HUES64 (cell line): ENCODE measurements at regions not wholly inside any gene's neighbourhood (a gene's known extent, or its start where the extent isn't known, plus 50 kb on each side); places are given as distances from the start of the nearest gene placed in this dataset.

ENCODE experiments used
- H3K27ac ChIP-seq: 2 replicates; pipeline ENCODE4 v1.7.0; 2013; ENCODE audit warnings: low read depth, low read length, inconsistent platforms
- H3K27me3 ChIP-seq: 2 replicates; pipeline ENCODE4 v1.6.1; 2013; ENCODE audit warnings: mild to moderate bottlenecking, low read length; ENCODE audit not compliant: insufficient read depth
- H3K36me3 ChIP-seq: 2 replicates; pipeline ENCODE4 v1.6.1; 2013; ENCODE audit warnings: mild to moderate bottlenecking, low read length; ENCODE audit not compliant: insufficient read depth
- H3K4me1 ChIP-seq: 2 replicates; pipeline ENCODE4 v1.6.1; 2013; ENCODE audit warnings: mild to moderate bottlenecking, low read length, moderate library complexity; ENCODE audit not compliant: insufficient read depth
- H3K4me3 ChIP-seq: 2 replicates; pipeline ENCODE4 v1.5.1; 2013; ENCODE audit warnings: mild to moderate bottlenecking, low read length, moderate library complexity
- H3K9ac ChIP-seq: 2 replicates; pipeline ENCODE4 v1.6.1; 2013; ENCODE audit warnings: mild to moderate bottlenecking, low read depth, low read length
- H3K9me3 ChIP-seq: 2 replicates; pipeline ENCODE4 v1.6.1; 2013; ENCODE audit warnings: low read depth, low read length; ENCODE audit not compliant: insufficient read depth
- WGBS: fragments of 150-250, 120-280 bp; methylation state at CpG from one replicate; pipeline ENCODE4 v1.1.7; 2013; ENCODE audit warnings: missing lambda C conversion rate; 5-methylcytosine and 5-hydroxymethylcytosine counted together

GRCh38 chr12:125676366-125676765, 611.1 kb downstream of the AACS start:
- no peak overlapping the region for H3K9ac ChIP-seq
- H3K27ac ChIP-seq = no peak overlapping the region
- H3K9me3 ChIP-seq = no peaks in the 10 kb centered on the region
- no CpG with 5 or more reads among the region's 1 CpG for WGBS
- H3K4me1 ChIP-seq = no peaks in the 10 kb centered on the region
- no peak overlapping the region for H3K4me3 ChIP-seq
- no peaks in the 10 kb centered on the region for H3K27me3 ChIP-seq
- no peaks in the 10 kb centered on the region for H3K36me3 ChIP-seq

DNA sequence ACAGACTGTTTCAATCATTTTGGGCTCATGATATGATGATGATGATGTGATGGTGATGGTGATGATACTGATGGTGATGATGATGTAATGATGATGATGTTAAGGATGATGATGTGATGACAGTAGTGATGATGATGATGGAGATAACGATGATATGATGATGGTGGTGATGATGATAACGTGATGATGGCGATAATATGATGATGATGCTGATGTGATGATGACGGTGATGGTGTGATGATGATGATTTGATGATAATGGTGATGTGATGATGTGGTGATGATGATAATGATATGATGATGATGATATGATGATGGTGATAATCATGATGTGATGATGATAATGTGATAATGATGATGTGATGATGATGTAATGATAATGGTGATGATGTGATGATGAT, 612.6 kb downstream of the AACS start:
- Histone ChIP-seq H3K4me1 (no peaks in the 10 kb centered on the region), H3K9me3 (no peaks in the 10 kb centered on the region), H3K9ac (no peak overlapping the region), H3K27me3 (peaks cover 9% of the 10 kb centered on the region), H3K27ac (no peak overlapping the region), H3K4me3 (no peak overlapping the region), H3K36me3 (no peaks in the 10 kb centered on the region)
- 85% methylated on average over 4 of the region's 4 CpGs for WGBS

DNA sequence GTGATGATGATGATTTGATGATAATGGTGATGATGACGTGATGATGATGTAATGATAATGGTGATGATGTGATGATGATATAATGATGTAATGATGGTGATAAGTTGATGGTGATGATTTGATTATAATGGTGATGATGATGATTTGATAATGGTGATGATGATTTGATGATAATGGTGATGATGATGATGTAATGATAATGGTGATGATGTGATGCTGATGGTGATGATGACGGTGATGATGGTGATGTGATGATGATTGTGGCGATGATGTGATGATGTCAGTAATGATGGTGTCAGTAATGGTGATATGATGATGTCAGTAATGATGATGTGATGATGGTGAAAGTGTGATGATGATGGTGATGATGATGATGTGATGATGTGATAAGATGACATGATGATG, 613.4 kb downstream of the AACS start:
- Histone ChIP-seq H3K9me3 (no peaks in the 10 kb centered on the region), H3K4me1 (no peaks in the 10 kb centered on the region), H3K27me3 (peaks cover 9% of the 10 kb centered on the region), H3K36me3 (no peaks in the 10 kb centered on the region), H3K4me3 (no peak overlapping the region), H3K9ac (no peak overlapping the region), H3K27ac (no peak overlapping the region)
- WGBS = 88% methylated on average over 3 of the region's 3 CpGs

- no peaks in the 10 kb centered on the region for H3K36me3 ChIP-seq
- H3K4me1 ChIP-seq = no peaks in the 10 kb centered on the region
- 13% methylated on average over 30 of the region's 30 CpGs for WGBS
- H3K27ac ChIP-seq = no peak overlapping the region
- no peaks in the 10 kb centered on the region for H3K9me3 ChIP-seq
- peaks cover 16% of the 10 kb centered on the region for H3K27me3 ChIP-seq
- H3K9ac ChIP-seq = no peak overlapping the region
- no peak overlapping the region for H3K4me3 ChIP-seq
Measured at GRCh38 chr12:125683748-125684381, 618.6 kb downstream of the AACS start.

DNA sequence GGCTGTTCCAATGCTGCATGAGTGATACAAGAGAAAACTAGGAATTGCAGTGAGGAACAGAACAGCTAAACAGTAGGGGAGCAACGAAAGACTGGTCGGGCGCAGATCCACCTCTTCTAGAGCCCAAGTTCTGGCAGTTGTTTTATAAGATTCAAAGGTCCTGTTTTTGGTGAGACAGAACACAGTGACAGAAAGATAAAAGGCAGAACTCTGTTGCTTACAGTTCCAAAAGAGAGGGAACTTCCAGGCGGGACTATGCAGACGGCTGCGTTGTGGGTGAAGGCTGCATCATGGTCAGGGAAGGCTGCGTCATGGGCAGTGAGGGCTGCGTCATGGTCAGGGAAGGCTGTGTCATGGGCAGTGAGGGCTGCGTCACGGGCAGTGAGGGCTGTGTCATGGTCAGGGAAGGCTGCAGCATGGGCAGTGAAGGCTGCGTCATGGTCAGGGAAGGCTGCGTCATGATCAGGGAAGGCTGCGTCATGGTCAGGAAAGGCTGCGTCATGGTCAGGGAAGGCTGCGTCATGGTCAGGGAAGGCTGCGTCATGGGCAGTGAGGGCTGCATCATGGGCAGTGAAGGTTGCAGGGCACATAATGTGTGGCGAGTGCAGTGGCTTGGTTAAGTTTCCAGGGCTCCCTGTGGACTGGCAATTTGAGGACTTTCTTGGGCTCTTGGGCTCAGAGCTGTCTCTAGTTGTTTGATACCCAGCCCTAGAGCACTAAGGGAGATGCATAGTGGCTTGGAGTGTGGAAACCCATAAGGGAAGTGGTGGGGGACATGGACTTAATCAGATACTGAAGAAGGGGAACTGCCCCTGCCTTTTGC, 619.9 kb downstream of the AACS start:
- Histone ChIP-seq H3K27me3 (peaks cover 16% of the 10 kb centered on the region), H3K4me1 (no peaks in the 10 kb centered on the region), H3K9ac (no peak overlapping the region), H3K27ac (no peak overlapping the region), H3K9me3 (no peaks in the 10 kb centered on the region), H3K36me3 (no peaks in the 10 kb centered on the region), H3K4me3 (no peak overlapping the region)
- 88% methylated on average over 17 of the region's 17 CpGs for WGBS

DNA sequence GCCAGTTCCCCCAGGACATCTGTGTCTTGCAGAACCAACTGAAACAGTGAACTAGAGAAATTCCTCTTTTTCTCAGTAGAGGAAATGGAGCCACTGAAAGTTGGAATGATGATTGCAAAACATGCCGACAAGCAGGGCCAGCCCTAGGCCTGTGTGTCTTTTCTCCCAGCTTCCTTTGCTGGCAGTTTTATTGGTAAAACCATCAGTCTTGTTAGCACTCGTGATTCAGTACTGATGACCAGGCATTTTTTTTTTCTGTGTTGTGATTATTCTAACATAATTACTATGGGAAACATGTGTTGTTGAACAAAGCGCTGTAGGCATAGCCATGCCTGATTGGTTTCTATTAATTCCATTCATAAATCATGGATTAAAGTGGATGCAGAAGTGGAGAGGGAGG, 620.7 kb downstream of the AACS start:
- Histone ChIP-seq H3K27me3 (peaks cover 16% of the 10 kb centered on the region), H3K4me3 (no peak overlapping the region)

GRCh38 chr12:125687403-125687802, 622.2 kb downstream of the AACS start:
- H3K4me1 ChIP-seq = no peaks in the 10 kb centered on the region
- H3K27me3 ChIP-seq = peaks cover 11% of the 10 kb centered on the region
- no peaks in the 10 kb centered on the region for H3K36me3 ChIP-seq
- H3K9ac ChIP-seq = no peak overlapping the region
- H3K9me3 ChIP-seq = no peaks in the 10 kb centered on the region
- 71% methylated on average over 3 of the region's 3 CpGs for WGBS
- no peak overlapping the region for H3K4me3 ChIP-seq
- no peak overlapping the region for H3K27ac ChIP-seq

More for the DNA sequence above, 620.7 kb downstream of the AACS start:
- H3K9me3 ChIP-seq = no peaks in the 10 kb centered on the region
- WGBS = 84% methylated on average over 2 of the region's 3 CpGs
- no peaks in the 10 kb centered on the region for H3K4me1 ChIP-seq
- no peak overlapping the region for H3K9ac ChIP-seq
- H3K36me3 ChIP-seq = no peaks in the 10 kb centered on the region
- no peak overlapping the region for H3K27ac ChIP-seq

DNA sequence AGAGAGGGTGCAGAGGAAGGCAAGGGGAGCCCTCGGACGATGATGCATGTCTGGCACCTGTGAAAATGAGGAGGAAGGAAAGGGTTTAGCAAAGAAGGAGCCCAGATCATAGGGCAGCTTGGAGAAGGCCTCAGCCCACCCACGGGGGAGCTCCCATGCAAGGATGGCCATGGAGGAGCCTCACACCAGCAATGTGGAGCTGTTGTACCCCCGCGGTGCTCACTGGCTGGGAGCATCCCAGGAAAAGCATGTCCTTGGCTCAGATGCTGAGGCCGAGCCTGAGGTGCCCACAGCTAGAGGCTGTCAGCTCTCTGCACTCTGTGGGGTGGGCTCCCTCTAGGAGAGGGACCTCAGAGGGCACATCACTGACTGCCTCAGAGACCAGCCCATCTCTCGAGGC, 622.6 kb downstream of the AACS start:
- Histone ChIP-seq H3K9ac (no peak overlapping the region), H3K4me3 (no peak overlapping the region), H3K36me3 (no peaks in the 10 kb centered on the region), H3K9me3 (no peaks in the 10 kb centered on the region), H3K27ac (no peak overlapping the region), H3K4me1 (no peaks in the 10 kb centered on the region), H3K27me3 (peaks cover 7% of the 10 kb centered on the region; the same call in 1 of the 2 replicates)
- WGBS = 89% methylated on average over 7 of the region's 7 CpGs

DNA sequence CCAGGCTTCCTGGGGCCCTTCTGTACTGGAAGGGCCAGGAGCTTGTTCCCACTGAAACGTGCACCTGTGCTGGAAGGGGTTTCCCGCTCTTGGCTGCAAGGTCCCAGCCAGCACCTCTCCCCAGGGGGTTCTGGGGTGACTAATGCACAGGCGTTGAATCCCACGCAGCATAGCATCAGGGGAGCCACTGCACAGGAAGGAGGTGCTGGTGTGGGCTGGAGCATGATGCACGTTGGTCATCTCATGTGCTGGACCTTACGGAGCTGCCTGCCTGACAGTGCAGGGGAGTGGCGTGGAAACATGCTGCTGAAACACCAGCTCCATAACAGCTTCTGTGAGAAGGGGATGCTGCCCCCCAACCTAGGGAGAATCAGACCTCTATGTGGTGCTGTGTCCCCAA, 623.0 kb downstream of the AACS start:
- H3K27ac ChIP-seq = no peak overlapping the region
- H3K4me3 ChIP-seq = no peak overlapping the region
- WGBS = 86% methylated on average over 7 of the region's 7 CpGs
- H3K9me3 ChIP-seq = no peaks in the 10 kb centered on the region
- H3K4me1 ChIP-seq = no peaks in the 10 kb centered on the region
- H3K36me3 ChIP-seq = no peaks in the 10 kb centered on the region
- H3K27me3 ChIP-seq = peaks cover 7% of the 10 kb centered on the region; the same call in 1 of the 2 replicates
- H3K9ac ChIP-seq = no peak overlapping the region

DNA sequence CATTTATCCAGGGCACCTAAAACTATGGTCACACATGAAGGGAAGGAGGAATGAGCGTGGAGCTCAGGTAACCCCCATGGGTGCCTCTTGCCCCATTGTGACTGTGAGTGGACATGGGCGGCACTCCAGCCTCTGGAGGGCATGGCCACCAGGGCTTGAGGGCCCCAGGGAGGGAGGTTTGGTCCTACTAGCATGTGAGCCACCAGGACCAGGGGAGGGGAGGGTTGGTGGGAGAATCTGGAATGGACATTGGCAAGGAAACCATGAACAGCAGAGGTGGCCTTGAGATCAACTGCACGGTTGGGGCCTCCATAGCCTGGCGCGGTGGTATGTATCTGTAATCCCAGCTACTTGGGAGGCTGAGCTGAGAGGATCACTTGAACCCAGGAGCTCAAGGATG, 623.6 kb downstream of the AACS start:
- Histone ChIP-seq H3K27ac (no peak overlapping the region), H3K36me3 (no peaks in the 10 kb centered on the region), H3K4me3 (no peak overlapping the region), H3K4me1 (no peaks in the 10 kb centered on the region), H3K9ac (no peak overlapping the region), H3K9me3 (no peaks in the 10 kb centered on the region), H3K27me3 (peaks cover 7% of the 10 kb centered on the region; the same call in 1 of the 2 replicates)
- WGBS = 94% methylated on average over 5 of the region's 5 CpGs

- 0 out of 2 replicates have a peak, but pooled peaks cover under 1% of the 10 kb centered on the region for H3K27me3 ChIP-seq
- H3K4me3 ChIP-seq = no peak overlapping the region
- H3K36me3 ChIP-seq = no peaks in the 10 kb centered on the region
- H3K9ac ChIP-seq = no peak overlapping the region
- H3K4me1 ChIP-seq = no peaks in the 10 kb centered on the region
- no peak overlapping the region for H3K27ac ChIP-seq
- H3K9me3 ChIP-seq = no peaks in the 10 kb centered on the region
- WGBS = 84% methylated on average over 18 of the region's 18 CpGs
Measured at GRCh38 chr12:125689576-125690410, 624.6 kb downstream of the AACS start.
